Hypothalamus (tissue), 51 donors: ENCODE measurements at regions not wholly inside any gene's neighbourhood (a gene's known extent, or its start where the extent isn't known, plus 50 kb on each side); places are given as distances from the start of the nearest gene placed in this dataset.

Experiments used
- DNase-seq, 51 donors: peaks; one replicate each; lab custom pipeline; 2025; lab: John Stamatoyannopoulos, UW

DNA sequence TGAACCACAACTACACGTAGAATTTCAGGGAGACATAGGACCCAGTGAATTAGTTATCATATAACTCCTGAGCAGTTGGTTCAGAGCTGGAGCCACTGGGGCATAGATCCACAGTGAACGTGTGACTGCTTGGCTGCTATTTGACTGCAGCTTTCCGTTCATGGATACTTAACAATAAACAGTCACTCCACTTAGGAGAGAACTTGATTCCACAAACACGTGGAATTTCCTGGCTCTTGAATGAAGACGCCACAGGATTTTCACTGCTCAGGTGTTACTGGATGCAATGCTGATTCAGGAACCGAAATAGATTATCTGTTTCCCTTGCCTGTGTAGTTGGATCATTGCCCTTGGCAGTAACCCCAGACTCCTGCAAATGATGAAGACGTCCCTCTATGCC is 679.1 kb upstream of the ZEB2 start:
- DNase-seq = peak in 7 of 51 donors; percentile 0 to 37 (median 4)

DNA sequence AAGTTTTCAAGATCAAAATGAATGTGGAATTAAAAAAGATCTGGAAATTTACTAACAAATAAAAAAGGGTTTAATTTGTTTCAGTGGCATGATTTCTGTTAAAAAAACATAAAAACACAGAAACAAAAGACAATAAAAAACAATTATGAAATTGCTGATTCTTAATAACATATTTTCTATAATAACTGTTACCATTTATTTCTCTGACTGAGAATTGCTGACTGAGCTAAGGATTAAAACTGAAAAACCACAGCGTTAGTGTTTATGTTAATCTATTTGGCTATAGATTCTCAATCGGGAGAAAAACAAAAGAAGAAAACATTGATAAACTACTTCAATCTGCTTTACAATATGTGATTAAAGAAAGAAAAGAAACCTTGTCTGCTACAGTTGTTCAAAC is 678.6 kb upstream of the ZEB2 start:
- DNase-seq = no peak

DNA sequence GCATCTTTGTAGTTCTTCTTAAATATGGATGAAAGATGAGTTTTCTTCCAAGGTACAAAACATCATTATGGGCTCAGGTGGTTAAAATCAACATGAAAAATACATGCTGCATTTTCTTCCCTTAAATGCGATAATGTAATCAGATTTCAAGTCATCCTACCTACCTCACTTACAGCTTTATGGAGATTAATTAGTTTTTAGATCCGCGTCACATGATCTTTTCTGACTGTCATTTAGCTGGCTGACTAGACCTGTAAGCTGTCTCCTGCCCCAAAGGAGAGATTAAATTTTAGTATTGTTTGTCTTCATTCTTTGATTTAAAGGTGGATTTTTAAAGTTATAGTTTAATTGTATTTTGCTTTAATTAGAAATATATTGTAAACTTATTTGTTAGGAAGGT is 678.0 kb upstream of the ZEB2 start:
- DNase-seq = no peak

DNA sequence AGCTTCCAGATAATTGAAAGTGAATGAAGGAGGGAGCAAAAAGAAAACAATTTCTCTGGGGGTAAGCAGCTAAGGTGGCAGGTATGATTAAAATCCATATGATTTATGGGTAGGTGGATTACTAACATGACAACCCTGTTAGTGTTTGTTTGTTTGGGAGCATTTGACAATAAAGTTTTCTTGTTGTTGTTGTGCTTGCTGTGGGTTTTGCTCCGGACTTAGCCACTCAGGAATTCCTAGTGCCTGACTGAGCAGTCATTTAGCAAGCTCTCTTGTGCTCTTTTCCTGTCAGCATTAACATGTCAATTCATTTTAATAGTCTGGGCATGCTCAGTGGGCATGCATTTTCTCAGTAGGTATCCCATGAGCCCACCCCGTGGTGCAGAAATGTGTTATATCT is 674.8 kb upstream of the ZEB2 start:
- DNase-seq = no peak

DNA sequence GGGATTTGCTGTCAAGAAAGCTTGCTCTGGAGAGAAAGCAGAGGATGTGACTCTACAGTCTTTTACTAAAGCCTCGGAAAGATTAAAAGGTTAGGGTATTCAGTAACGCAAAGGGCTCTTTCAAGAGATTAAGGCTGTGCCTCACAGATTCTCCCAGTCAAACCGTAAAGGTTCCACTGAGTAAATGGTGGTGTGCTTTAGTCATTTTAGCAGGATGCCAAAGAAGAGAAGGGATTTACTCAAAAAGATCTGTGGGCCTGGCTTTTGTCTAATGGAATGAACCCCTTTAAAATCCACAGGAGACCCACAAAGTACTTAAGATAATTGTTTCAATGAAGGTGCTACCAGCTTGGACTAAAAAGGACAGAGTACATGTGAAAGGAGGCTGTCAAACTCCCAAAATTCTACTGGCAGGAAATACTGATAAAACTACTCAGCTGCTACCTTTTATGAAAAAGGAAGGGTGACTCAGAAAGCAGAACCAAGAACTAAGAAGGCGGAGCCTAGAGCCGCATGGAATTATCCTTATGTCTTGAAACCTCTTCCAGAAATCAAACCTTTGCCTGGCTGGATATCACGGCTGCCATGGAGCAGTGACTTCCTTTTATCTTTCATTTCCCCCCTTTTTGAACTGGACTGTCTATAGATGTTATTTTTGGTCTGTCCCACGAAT is 670.2 kb upstream of the ZEB2 start:
- DNase-seq = no peak

DNA sequence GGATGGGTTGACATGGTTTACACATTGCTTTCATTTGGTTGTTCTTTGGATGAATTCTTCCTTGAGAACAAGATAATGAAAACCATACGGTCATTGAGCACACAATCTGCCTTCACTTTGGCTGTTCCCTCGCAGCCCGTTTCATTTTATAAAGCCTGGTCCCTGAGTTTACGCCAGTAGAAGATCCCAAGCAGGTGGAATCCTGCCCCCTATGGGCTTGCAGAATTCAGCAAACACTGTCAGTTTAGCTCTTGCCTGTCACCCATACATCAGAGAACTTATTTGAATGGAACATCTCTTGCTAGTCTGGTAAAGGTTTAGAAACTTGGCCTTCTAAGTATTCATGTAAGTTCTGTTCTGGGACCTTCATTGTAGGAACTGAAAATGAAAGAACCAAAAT is 666.4 kb upstream of the ZEB2 start:
- peak in 8 of 51 donors; percentile 1 to 23 (median 8) for DNase-seq

DNA sequence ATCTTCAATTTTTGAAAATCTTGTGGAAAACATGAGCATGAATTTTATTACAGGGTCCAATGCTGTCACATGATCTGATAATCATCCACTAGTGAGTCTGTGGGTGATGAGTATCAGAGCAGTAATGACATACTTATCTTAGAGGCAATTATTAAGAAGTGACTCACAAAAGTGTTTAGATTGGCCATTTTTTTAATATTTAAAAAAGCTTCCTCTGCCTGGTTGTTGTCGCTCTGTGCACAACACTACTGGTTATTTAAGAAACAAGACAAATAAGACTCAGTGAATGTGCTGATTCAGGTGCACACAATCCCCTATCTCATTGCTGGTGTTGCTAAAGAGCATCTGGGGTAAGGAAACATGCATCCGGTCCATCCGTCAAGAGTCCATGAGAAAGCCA is 665.8 kb upstream of the ZEB2 start:
- no peak for DNase-seq

DNA sequence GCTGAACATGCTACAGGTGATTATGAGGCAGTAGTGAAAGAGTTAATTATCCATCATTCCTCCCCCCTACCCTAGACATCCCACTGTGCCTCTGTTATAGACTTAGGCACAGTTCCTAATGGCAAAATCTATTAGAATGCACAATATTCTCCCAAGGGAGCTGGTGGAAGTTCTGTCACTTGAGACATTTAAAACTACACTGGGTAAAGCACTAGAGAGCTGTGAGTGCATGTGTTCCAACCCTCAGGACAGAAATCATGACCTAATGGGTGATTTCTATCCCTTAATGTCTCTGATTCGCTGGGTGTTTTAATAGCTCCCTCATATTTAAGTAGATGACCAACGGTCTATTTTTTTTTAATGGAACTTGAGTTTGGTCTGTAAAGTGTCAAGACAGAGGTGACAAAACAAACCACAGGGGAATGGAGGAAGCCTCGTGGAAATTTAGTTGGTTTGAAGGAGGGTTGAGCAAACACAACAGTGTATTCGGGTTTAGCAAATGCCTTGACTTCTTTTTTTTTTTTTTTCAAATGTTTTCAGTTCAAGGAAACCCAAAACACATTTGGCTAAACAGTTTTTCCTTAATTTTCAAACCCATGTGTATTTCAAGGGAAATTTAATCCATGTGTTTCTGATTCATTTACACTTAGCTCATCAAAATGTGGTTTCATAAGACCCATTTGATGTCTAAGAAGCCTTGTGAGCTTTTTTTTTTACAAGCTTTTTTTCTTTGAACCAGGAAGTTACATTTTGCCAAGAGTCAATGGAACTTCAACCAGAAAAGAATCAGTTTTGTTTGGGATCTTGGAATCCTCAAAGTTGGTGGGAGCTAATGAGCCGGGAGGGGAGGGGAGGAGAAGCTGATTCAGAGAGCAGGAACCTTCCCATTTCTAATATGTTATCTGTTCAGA is 665.1 kb upstream of the ZEB2 start:
- no peak for DNase-seq

DNA sequence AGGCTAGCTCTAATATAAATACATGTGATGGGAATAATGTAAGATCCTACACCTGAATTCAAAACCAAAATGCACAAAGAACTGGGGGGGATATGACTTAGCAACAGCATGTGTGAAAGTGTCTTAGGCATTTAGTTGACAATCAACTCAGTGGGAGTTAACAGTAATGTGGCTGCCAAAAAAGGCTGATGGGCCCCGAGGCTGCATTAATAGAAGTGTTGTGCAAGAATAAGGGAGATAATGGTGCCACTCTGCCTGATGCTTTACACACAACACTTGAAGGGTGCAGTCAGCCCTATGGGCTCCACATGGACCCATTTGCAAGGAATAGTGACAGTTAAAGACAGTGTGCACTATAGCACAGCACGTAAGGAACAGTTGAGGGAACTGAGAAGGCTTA is 649.4 kb upstream of the ZEB2 start:
- no peak for DNase-seq

DNA sequence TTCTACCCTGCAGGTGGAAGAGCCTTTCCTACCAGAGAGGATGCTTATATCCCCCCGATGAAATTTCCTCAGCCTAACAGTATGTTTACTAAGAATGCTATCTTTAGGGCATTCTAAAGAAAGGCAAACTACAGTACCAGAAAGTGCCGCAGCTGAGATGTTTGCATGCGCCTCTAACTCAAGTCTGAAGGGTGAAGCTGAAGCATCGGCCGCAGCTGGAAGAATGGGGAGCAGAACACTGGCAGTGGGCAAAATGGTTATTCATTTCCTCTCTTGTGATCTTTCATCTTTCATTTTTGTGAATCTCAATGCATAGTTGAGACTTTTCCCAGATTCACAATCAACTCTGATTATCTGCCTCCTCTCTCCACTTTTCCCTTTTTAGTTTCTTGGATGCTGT is 648.2 kb upstream of the ZEB2 start:
- no peak for DNase-seq

DNA sequence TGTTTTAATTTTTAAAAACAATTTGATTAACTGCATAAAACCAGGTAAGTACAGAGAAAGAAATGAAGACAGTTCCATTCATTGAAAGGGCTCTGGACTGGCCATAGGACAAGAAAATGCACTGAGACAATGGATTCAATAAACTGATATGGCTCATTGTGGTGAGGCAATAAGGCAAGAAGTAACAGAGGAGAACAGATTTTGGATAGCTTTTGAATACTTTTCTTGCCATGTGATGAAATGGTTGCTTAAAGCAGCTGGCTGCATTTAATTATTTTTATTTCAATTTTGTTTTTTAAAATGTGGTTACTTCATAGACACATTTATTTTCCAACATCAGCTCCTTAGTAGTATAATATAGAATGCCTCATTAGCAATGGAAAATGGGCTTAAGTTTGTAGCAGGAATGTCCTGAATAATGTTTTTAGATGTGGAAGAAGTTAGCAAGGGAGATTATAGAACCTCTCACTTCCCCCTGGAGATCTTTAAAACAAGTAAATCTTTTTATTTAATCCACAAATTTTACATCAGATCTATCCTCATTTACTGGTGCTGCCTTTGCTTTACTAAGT is 646.9 kb upstream of the ZEB2 start:
- DNase-seq = no peak

DNA sequence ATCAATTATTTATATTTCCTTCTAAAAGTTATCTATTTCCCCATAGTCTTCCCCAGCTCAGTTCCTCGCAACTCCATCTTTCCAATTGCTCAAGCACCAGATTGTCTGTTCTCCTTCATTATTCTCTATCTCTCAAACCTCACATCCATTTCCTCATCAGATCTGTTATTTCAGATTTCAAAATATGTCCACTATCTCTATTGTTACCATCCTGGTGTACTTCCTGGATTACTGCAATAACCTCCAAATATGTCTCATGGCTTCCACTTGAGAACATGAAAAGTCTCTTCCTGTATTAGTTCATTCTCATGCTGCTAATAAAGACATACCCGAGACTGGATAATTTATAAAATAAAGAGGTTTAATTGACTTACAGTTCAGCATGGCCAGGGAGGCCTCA is 641.7 kb upstream of the ZEB2 start:
- DNase-seq = no peak

DNA sequence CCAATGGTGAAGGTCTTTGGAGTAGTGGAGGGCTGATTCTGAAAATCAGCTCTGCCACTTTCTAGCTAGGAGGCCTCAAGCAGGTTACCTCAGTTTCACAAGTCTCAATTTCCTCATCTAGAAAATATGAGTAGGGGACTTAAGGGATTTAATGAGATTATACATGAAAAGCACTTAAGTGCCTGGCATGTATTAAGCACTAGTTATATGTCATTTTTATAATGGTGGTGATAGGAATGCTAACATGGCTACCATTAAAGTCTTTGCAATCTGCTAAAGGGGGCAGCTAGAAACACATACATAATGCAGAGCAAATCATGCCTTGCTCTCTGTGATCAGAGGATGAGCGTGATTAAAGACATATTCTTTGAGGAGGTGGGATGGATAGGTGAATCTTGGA is 640.9 kb upstream of the ZEB2 start:
- DNase-seq = no peak

DNA sequence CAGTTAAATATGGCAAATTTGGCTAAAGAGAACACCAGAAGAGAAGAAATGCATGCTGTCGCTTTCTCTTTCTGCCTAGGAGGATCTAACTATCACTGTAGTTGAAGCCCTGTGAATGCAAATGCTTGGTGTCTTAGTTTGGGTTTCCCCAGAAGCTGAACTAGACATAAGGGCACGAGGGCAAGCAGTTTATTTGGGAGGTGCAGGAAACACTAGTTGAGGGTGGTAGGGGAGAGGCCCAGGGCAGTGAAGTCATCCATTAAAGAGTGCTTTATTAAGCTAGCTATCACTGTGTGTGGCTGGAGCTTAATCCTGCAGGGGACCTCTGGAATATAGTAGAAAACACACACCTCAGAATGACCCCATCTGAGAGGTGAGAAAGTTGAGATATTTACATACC is 639.8 kb upstream of the ZEB2 start:
- no peak for DNase-seq

DNA sequence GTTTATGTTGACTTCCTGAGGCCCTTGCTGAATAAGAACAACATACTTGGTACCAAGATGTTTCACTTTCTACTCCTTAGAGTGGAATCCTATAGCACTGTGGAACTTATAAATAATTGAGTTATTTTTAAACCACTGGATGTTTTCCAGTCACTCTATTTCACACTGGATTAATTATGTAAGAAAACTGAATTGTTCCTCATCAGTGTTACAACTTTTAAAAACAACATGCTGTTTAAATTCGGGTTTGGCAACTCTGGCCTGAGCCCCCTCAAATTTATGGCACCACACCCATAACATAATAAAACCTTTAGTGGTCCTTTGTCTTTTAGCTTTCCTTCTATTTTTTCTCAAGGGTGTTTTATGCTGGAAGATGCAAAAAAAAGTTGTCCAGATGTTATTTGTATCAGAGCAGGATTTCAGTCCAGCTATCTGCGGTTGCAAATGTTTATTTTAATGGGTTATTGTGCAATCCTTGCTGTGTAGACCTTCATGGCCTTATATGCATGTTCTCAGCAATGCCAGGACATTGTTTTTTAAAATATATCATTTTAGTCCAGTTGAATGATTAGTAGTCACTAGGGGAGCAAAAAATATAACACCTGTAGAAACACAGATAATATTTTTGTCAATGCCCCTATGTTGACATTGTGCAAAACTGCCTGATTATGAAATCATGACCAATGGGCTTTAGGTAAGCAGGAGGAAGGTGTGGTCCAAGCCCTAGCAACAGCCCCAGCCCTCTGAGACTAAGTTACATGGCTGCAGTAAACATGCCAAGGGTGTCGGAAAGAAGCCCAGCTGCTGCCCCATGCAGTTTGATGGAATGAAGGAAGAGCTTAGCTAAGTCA is 638.0 kb upstream of the ZEB2 start:
- DNase-seq = no peak

DNA sequence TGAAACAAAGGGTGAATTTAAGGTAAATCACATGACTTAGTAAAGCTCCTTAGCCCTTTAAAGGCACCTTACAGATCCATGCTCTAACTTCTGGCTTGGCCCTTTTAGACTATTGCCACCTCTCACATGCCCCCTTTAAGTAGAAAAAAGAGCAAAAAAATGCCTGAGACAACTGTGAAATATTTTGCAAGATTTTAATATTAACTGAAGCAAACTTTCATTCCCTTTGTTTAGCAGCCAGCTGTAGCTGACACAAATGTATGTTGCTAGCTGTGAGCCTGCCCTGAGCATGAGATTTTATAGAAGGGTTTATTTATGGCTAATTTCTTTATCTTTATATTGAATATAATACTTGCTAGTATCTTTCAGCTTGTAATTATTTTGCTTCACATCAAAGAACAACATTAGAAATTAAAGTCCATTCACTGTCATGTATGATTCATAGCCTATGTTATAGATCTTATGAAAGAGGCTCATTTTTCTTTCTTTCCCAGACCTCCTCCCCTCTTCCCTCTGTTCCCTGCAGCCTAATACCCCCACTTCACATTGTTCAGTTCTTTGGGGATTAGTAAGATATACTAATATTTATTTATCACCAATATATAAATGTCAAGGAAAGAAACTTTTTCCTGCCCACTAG is 637.2 kb upstream of the ZEB2 start:
- DNase-seq = no peak

DNA sequence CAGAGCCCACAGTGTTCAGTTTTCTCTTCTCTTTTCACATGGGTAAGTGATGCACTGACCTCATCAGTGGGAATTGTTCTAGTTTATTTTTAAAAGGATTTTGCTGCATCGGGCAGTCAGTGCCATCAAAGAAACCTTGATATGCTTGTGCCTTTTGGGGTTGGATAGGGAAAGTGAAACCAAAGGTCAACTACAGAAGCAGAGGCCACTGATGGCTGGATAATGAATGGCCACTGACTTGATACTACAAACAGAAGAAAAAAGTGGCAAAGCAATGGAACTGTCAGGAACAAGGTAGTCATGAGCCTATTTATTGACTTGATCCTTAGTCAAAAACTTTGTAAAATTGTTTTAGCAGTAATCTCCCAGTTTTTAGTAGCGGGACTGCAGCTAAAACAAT is 636.3 kb upstream of the ZEB2 start:
- DNase-seq = no peak

DNA sequence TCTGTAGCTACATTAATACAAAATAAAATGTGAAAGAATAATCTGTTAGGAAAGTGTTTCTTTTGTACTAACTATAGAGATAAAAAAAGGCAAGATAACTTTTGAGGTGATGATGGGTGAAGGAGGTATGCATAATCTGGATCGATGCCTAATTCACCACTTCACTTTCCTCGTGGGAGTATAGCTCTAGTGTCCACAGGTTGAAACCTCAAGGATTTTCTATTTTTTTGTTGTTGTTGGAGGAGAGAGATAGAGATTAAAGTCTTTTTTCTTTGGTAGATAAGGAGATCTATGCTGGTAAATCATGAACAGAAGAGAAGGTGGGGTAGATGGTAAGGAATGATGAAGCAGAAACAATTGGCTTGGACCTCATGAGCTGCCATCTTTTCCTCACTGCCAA is 635.3 kb upstream of the ZEB2 start:
- no peak for DNase-seq

DNA sequence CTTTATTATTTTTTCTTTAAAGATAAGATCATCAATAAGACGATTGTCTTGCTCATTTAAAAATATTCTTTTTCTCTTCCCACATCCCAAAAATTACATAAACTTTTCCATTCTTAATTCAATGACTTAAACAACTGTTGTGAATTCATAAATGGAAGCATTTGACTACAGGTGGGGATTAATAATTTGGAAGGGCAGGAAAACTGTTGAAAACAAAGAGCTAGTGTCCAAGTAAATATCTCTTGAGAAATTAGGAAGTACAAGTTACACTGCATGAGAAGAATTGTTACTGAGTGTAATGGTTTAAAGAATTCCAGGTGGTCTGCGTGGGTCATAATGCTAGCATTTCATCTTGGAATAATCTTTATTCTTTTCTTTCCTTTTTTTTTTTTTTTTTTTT is 634.8 kb upstream of the ZEB2 start:
- DNase-seq = no peak

DNA sequence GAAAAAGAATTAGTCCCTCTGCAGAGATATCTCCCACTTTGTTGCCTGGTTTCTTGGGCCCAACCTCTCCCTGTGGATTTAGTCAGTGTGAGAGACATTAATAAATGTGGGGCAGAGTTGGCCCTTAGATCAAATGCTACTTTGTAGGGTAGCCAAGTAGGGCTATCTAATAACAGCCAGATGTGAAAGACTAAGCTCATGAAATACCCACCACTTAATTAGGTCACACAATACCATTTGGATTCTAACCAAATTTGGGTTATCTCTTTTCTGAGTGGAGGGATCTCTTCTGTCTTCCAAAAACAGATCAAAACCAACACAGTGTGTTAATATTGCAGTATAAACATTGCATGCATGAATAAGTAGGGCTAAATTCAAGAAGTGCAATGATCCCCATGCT is 626.8 kb upstream of the ZEB2 start:
- DNase-seq = no peak
